ENCODE measurements at regions not wholly inside any gene's neighbourhood (a gene's known extent, or its start where the extent isn't known, plus 50 kb on each side); places are given as distances from the start of the nearest gene placed in this dataset.
"Not testable (repeated sequence)": the region's sequence is repeated elsewhere in the genome, so short reads cannot be mapped to it uniquely, and the experiment has no call there.

DNA sequence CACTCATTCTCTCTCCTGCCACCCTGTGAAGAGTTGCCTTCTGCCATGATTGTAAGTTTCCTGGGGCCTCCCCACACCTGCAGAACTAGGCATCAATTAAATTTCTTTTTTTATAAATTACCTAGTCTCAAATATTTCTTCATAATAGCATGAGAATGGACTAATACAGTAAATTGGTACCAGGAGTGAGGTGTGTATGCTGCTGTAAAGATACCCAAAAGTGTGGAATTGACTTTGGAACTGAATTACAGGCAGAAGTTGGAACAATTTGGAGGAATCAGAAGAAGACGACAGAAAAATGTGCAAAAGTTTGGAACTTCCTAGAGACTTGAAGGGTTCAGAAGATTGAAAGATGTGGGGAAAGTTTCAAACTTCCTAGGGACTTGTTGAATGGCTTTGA, 308.1 kb upstream of the TMPRSS15 start:
- ATAC-seq (ENCODE audit: low read depth) (no peak), DNase-seq (ENCODE audit: low spot score in 2 of 2) (no peak)
- H3K4me1 Mint-ChIP-seq: no peaks in the 10 kb centered on the region
- H3K27me3 Mint-ChIP-seq: no peaks in the 10 kb centered on the region
- no peak overlapping the region for H3K4me3 Mint-ChIP-seq
- H3K36me3 Mint-ChIP-seq: no peaks in the 10 kb centered on the region
- H3K27ac Mint-ChIP-seq: no peak overlapping the region
- peaks cover 5% of the 10 kb centered on the region for H3K9me3 Mint-ChIP-seq

GRCh38 chr21:18715606-18716005, 312.0 kb upstream of the TMPRSS15 start:
- ATAC-seq (ENCODE audit: low read depth) (no peak), DNase-seq (ENCODE audit: low spot score in 2 of 2) (no peak)
- Mint-ChIP-seq H3K36me3 (no peaks in the 10 kb centered on the region), H3K4me1 (no peaks in the 10 kb centered on the region), H3K27me3 (no peaks in the 10 kb centered on the region), H3K27ac (no peak overlapping the region), H3K9me3 (peaks cover 7% of the 10 kb centered on the region), H3K4me3 (no peak overlapping the region)

DNA sequence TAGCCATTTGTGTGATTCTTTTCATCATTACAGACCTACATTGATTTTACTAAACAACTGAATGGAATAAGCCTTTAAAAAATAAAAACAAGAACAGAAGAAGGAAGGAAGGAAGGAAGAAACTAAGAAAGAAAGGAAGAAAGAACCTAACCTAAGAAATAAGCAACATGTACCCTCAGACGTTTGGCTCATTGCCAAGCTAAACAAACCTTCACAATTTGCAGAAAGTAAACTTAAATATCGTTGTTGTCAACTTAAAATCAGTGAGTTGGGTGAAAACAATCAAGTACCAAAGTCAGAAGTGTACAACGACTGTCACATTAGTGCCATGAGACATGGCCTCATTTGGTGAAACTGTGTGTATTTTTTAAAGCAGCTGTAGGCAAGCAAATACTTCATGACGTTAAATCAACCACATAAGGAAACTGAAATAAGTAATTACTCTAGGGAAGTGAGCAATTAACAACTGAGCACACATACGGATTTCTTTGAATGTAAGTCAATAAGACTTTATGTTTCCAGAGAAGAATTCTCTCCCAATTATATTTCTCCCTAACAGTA, 313.1 kb upstream of the TMPRSS15 start:
- peaks cover 6% of the 10 kb centered on the region for H3K9me3 Mint-ChIP-seq
- H3K4me1 Mint-ChIP-seq: no peaks in the 10 kb centered on the region
- no peaks in the 10 kb centered on the region for H3K36me3 Mint-ChIP-seq
- DNase-seq (ENCODE audit: low spot score in 2 of 2) (no peak), ATAC-seq (ENCODE audit: low read depth) (no peak)
- no peaks in the 10 kb centered on the region for H3K27me3 Mint-ChIP-seq
- no peak overlapping the region for H3K27ac Mint-ChIP-seq
- H3K4me3 Mint-ChIP-seq: no peak overlapping the region

DNA sequence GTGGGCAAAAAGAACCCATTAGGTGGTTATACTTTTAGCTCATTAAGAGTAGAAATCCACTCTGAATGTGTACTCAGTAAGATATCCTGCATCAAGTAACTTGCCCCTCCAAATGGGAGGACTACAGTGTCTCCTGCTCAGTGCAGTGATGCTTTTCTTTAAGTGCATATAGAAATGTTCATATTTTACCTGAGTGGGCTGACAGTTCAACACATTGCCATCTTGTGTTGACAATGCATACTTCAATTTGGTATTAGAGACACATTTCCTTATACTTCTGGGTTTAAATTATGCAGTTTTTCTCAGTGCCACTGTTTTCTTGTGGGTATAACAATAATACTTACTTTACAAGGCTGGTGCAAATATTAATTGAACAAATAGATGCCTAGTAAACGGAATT, 318.6 kb upstream of the TMPRSS15 start:
- ATAC-seq (ENCODE audit: low read depth) (no peak), DNase-seq (ENCODE audit: low spot score in 2 of 2) (no peak)
- no peak overlapping the region for H3K4me3 Mint-ChIP-seq
- no peak overlapping the region for H3K27ac Mint-ChIP-seq
- H3K9me3 Mint-ChIP-seq: peaks cover 2% of the 10 kb centered on the region
- H3K36me3 Mint-ChIP-seq: no peaks in the 10 kb centered on the region
- H3K27me3 Mint-ChIP-seq: no peaks in the 10 kb centered on the region
- H3K4me1 Mint-ChIP-seq: no peaks in the 10 kb centered on the region

DNA sequence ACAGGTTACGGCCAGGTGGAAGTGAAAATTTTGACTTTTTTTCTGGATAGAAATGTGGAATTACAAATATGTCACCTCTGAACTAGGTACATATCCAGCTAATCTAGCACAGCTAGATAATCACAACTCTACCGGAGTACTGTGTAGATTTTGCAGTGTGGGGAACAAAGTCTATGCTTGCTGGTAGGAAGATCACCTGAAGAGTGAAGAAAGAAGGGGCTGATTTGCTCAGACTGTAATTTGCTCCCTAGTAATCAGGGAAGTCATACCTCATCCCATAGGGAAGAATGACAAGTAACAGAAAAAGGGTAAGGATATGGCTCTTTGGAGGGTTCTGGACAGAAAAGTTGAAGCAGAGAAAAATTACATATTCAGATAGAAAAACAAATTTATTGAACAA, 319.6 kb upstream of the TMPRSS15 start:
- Mint-ChIP-seq H3K36me3 (no peaks in the 10 kb centered on the region), H3K9me3 (peaks cover 1% of the 10 kb centered on the region), H3K4me1 (no peaks in the 10 kb centered on the region), H3K27ac (no peak overlapping the region), H3K4me3 (no peak overlapping the region), H3K27me3 (no peaks in the 10 kb centered on the region)
- no peak for ATAC-seq (ENCODE audit: low read depth)
- DNase-seq (ENCODE audit: low spot score in 2 of 2): no peak

DNA sequence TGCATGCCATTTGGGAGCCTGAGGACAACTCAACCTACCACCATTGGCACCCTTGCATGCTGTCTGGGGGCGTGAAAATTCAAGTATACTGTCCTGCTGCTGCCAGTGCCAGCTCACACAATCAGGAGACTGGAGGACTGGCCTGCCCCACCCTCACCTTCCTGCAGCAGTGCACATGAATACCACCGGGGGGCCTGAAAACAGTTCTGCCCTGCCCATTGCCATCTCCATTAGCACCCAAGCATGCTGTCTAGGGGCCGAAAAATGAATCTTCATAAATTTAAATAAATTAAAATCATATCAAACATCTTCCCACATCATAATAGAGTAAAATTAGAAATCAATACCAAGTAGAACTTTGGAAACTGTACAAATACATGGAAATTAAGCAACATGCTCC, 322.1 kb upstream of the TMPRSS15 start:
- Mint-ChIP-seq H3K9me3 (peaks cover 1% of the 10 kb centered on the region), H3K36me3 (no peaks in the 10 kb centered on the region), H3K27ac (no peak overlapping the region), H3K4me3 (no peak overlapping the region), H3K4me1 (no peaks in the 10 kb centered on the region), H3K27me3 (no peaks in the 10 kb centered on the region)
- no peak for ATAC-seq (ENCODE audit: low read depth)
- no peak for DNase-seq (ENCODE audit: low spot score in 2 of 2)

DNA sequence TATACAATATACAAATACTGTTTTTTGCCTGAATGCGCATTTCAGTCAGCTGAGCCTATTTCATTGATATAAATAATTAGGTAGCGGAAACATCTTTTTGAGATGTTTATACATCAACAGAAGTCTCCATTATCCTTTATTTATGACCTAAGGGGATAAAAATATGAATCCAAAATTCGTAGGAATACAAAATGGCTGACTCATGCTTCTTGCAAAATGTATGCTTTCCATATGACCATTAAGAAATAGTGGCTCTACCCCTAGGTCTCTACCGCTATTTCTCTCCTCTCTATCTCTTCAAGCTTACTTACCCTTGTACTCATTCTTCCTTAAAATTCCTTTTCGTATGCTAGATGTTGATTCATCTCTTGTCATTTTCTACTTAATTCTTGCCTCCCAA, 338.4 kb upstream of the TMPRSS15 start:
- ATAC-seq (ENCODE audit: low read depth): no peak
- H3K4me1 Mint-ChIP-seq: no peaks in the 10 kb centered on the region
- H3K36me3 Mint-ChIP-seq: no peaks in the 10 kb centered on the region
- H3K9me3 Mint-ChIP-seq: no peaks in the 10 kb centered on the region
- no peak overlapping the region for H3K4me3 Mint-ChIP-seq
- H3K27me3 Mint-ChIP-seq: no peaks in the 10 kb centered on the region
- H3K27ac Mint-ChIP-seq: no peak overlapping the region
- no peak for DNase-seq (ENCODE audit: low spot score in 2 of 2)

GRCh38 chr21:18743531-18743930, 339.9 kb upstream of the TMPRSS15 start:
- Mint-ChIP-seq H3K9me3 (no peaks in the 10 kb centered on the region), H3K4me3 (no peak overlapping the region), H3K27ac (no peak overlapping the region), H3K36me3 (no peaks in the 10 kb centered on the region), H3K27me3 (no peaks in the 10 kb centered on the region), H3K4me1 (no peaks in the 10 kb centered on the region)
- ATAC-seq (ENCODE audit: low read depth) (no peak), DNase-seq (ENCODE audit: low spot score in 2 of 2) (no peak)

- ATAC-seq (ENCODE audit: low read depth) (no peak), DNase-seq (ENCODE audit: low spot score in 2 of 2) (no peak)
- Mint-ChIP-seq H3K27me3 (no peaks in the 10 kb centered on the region), H3K4me3 (no peak overlapping the region), H3K9me3 (no peaks in the 10 kb centered on the region), H3K4me1 (no peaks in the 10 kb centered on the region), H3K36me3 (no peaks in the 10 kb centered on the region), H3K27ac (no peak overlapping the region)
Measured at GRCh38 chr21:18744840-18745239, 341.3 kb upstream of the TMPRSS15 start.

GRCh38 chr21:18752894-18753293, 349.3 kb upstream of the TMPRSS15 start:
- not testable (repeated sequence) for H3K27me3 Mint-ChIP-seq; DNase-seq (ENCODE audit: low spot score in 2 of 2); H3K9me3 Mint-ChIP-seq; H3K27ac Mint-ChIP-seq; H3K4me3 Mint-ChIP-seq; H3K4me1 Mint-ChIP-seq; H3K36me3 Mint-ChIP-seq; ATAC-seq (ENCODE audit: low read depth)

DNA sequence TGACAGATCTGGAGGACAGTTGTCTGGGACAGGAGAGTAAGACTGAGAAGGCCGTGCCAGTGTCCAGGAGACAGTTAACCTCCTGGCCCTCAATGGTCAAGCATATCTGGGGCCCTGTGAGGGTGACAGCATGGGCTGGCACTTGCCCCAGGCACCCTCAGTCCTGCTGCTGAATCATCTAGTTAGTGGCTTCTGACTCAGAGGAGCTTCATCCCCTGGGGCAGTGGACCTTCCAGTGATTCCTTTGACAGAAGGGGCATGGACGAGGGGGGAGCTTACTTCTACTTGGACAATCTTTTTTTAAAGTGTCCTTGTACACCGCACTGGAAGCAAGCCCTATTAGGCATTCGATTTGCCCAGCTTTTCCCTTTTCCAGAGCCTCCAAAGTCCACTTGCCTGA, 352.7 kb upstream of the TMPRSS15 start:
- not testable (repeated sequence) for H3K4me3 Mint-ChIP-seq; H3K36me3 Mint-ChIP-seq; DNase-seq (ENCODE audit: low spot score in 2 of 2); H3K9me3 Mint-ChIP-seq; H3K4me1 Mint-ChIP-seq; ATAC-seq (ENCODE audit: low read depth); H3K27me3 Mint-ChIP-seq; H3K27ac Mint-ChIP-seq

DNA sequence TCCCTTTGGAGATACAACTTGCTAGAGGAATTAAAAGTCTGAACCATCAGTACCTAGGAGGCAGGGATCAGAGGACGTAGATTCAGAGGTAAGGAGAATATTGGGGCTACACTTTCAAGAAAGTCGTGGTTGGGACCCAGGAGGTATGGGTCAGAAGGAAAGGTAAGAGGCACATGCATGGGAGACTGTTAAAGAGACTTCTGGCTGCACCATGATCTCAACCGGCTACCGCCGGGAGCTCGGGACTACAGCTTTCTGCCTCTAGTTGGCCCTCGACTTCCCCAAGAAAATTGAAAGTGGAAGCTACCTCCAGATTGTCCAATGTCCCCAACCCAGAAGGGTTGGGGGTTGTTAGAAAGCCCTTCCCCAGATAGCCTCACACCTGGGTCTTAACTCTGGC, 355.7 kb upstream of the TMPRSS15 start:
- Mint-ChIP-seq H3K9me3 (no peaks in the 10 kb centered on the region), H3K4me1 (no peaks in the 10 kb centered on the region), H3K27me3 (no peaks in the 10 kb centered on the region), H3K36me3 (no peaks in the 10 kb centered on the region), H3K27ac (no peak overlapping the region), H3K4me3 (no peak overlapping the region)
- no peak for ATAC-seq (ENCODE audit: low read depth)
- DNase-seq (ENCODE audit: low spot score in 2 of 2): no peak

GRCh38 chr21:18759751-18760161, 356.2 kb upstream of the TMPRSS15 start:
- Mint-ChIP-seq H3K27me3 (no peaks in the 10 kb centered on the region), H3K4me3 (no peak overlapping the region), H3K9me3 (no peaks in the 10 kb centered on the region), H3K36me3 (no peaks in the 10 kb centered on the region), H3K4me1 (no peaks in the 10 kb centered on the region), H3K27ac (no peak overlapping the region)
- no peak for ATAC-seq (ENCODE audit: low read depth)
- DNase-seq (ENCODE audit: low spot score in 2 of 2): no peak

DNA sequence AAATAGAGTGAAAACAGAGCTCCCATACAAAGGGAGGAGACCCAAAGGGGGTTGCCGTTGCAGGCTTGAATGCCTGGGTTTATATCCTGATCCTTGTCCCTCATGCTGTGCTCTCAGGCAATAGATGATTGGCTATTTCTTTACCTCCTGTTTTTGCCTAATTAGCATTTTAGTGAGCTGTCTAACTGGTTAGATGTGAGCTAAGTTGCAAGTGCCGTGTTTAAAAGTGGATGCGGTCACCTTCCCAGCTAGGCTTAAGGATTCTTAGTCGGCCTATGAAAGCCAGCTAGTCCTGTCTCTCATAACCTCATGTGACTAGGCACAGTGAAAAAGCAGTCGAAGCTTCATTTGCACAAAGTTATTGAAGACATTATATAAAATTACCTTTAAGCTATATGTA, 356.7 kb upstream of the TMPRSS15 start:
- ATAC-seq (ENCODE audit: low read depth) (no peak), DNase-seq (ENCODE audit: low spot score in 2 of 2) (no peak)
- Mint-ChIP-seq H3K4me3 (no peak overlapping the region), H3K36me3 (no peaks in the 10 kb centered on the region), H3K9me3 (no peaks in the 10 kb centered on the region), H3K27ac (no peak overlapping the region), H3K27me3 (no peaks in the 10 kb centered on the region), H3K4me1 (no peaks in the 10 kb centered on the region)

- Mint-ChIP-seq H3K27me3 (no peaks in the 10 kb centered on the region), H3K4me3 (no peak overlapping the region), H3K9me3 (peaks cover 2% of the 10 kb centered on the region), H3K4me1 (no peaks in the 10 kb centered on the region), H3K27ac (no peak overlapping the region), H3K36me3 (no peaks in the 10 kb centered on the region)
- ATAC-seq (ENCODE audit: low read depth): no peak
- DNase-seq (ENCODE audit: low spot score in 2 of 2): no peak
Measured at GRCh38 chr21:18764720-18765119, 361.1 kb upstream of the TMPRSS15 start.
